ENCODE measurements at regions not wholly inside any gene's neighbourhood (a gene's known extent, or its start where the extent isn't known, plus 50 kb on each side); places are given as distances from the start of the nearest gene placed in this dataset.

DNA sequence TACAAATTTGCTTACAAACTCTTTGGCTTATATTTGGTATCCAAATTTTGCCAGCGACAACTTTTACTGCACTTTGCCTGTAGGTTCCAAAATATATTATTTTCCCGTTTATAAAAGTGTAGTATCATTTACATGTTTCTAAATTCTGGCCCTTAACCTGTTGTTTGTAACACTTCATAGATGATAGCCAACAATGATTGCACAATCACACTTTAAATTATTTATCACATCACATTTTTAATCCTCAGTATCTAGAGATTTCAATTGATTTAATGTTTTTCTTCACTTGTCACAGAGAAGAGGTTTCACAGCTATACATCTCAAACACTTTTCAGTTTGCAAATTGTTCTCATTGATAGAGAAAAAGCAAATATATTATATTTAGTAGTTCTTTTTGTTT, 1151.2 kb upstream of the EYS start:
- ATAC-seq (ENCODE audit: low FRiP score) (no peak), DNase-seq (ENCODE audit: low spot score) (no peak)
- TF ChIP-seq, protein P1, sequence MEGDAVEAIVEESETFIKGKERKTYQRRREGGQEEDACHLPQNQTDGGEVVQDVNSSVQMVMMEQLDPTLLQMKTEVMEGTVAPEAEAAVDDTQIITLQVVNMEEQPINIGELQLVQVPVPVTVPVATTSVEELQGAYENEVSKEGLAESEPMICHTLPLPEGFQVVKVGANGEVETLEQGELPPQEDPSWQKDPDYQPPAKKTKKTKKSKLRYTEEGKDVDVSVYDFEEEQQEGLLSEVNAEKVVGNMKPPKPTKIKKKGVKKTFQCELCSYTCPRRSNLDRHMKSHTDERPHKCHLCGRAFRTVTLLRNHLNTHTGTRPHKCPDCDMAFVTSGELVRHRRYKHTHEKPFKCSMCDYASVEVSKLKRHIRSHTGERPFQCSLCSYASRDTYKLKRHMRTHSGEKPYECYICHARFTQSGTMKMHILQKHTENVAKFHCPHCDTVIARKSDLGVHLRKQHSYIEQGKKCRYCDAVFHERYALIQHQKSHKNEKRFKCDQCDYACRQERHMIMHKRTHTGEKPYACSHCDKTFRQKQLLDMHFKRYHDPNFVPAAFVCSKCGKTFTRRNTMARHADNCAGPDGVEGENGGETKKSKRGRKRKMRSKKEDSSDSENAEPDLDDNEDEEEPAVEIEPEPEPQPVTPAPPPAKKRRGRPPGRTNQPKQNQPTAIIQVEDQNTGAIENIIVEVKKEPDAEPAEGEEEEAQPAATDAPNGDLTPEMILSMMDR (IDR thresholded peaks at IDR 0.05), result no peak

DNA sequence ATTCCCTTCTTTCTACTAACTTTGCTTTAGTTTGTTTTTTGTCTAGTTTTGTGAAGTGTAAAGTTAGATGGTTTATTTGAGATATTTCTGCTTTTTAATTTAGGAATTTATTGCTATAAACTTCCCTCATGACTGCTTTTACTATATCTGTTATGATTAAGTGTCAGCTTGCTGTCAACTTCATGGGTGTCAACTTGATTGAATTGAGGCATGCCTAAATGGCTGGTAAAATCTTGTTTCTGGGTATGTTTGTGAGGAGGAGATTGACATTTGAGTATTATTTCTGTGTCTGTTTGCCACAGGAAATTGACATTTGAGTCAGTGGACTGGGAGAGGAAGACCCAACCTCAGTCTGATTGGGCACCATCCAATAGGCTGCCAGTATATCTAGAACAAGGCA, 1147.0 kb upstream of the EYS start:
- DNase-seq (ENCODE audit: low spot score) (no peak), ATAC-seq (ENCODE audit: low FRiP score) (no peak)
- TF ChIP-seq, protein P1 (IDR thresholded peaks at IDR 0.05), result no peak

DNA sequence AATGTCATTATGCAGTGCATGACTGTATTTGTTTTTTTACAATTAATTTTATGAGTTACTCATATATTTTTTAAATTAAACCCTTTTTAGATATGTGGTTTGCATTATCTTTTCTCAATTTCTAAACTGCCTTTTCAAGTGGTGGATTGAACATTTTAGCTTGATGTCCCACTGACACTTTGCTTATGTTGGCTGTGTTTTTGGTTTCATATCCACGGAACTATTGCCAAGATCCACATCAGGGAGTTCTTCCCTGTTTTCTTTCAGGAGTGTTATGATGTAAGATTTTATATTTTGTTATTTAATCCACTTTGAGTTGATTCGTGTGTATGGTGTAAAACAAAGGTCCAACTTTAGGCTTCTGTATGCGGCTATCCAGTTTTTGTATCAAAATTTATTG, 1144.9 kb upstream of the EYS start:
- TF ChIP-seq, protein P1 (IDR thresholded peaks at IDR 0.05), result no peak
- DNase-seq (ENCODE audit: low spot score), result no peak
- no peak for ATAC-seq (ENCODE audit: low FRiP score)

DNA sequence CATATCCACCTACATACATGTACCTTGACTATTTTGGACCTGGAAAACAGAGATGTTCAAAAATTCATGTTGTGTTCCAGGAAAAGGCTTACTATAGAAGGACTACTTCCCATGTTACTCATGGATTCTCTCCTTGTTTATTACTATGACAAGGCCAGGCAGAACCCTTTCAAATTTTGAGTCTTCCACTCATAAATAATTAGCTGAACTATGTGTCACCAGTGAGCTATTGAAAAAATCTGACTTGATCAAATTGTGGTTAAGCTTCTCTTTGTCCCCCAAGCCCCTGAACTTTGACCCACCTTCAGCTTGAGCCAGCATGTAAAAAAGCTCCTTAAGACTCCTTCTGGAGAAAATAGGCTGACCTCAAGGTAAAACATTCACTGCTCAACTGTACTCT, 1142.8 kb upstream of the EYS start:
- DNase-seq (ENCODE audit: low spot score) (no peak), ATAC-seq (ENCODE audit: low FRiP score) (no peak)
- TF ChIP-seq, protein P1 (IDR thresholded peaks at IDR 0.05), result no peak

DNA sequence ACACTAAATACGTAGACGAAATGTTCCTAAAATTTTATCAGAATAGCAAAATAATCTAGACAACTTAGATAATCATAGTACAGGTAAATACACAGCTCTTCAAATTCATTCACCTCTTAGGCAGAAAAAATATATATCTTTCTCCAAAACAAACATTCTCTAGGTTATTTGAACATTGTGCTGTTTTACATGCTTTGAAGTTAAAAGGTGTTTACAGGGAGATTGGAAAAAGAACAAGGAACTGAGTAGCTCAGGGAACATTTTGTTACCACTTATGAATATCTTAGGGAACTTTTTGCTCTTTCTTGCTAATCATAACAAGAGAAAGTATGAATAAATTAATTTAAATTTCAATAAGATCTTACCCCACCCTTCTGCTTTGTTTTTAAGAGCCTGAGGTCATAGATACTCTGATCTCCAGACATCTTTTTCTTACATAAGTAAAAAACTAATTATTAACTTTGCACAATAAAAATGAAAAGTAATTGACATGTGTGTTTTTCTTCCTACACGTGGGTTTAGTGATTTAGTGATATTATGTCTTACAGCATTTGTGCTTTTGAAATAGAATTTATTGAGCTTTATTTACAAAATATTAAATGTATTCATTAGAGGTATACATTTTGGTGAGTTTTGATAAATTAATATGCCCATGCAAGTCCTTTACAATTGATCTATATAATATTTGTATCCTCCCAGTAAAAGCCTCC, 1141.4 kb upstream of the EYS start:
- ATAC-seq (ENCODE audit: low FRiP score) (no peak), DNase-seq (ENCODE audit: low spot score) (no peak)
- TF ChIP-seq, protein P1 (IDR thresholded peaks at IDR 0.05), result no peak

DNA sequence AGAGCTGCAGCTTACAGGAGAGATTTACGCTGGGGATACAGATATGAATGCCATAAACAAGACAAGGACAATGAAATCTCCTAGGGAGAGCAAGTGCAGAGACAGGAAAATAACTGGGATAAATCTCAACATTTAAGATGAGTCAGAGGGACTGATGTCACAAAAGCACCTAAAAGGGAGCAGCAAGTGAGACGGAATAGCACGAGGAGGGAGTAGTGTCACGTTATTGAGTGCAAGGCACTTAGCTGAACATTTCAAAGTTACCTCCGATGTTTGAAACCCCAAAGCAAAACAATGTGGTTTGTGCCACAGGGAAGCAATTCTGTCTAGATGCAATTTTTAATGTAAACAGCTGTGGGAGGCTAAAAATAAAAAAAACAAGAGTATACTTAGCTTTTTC, 1131.7 kb upstream of the EYS start:
- ATAC-seq (ENCODE audit: low FRiP score) (no peak), DNase-seq (ENCODE audit: low spot score) (no peak)
- TF ChIP-seq, protein P1 (IDR thresholded peaks at IDR 0.05), result no peak

DNA sequence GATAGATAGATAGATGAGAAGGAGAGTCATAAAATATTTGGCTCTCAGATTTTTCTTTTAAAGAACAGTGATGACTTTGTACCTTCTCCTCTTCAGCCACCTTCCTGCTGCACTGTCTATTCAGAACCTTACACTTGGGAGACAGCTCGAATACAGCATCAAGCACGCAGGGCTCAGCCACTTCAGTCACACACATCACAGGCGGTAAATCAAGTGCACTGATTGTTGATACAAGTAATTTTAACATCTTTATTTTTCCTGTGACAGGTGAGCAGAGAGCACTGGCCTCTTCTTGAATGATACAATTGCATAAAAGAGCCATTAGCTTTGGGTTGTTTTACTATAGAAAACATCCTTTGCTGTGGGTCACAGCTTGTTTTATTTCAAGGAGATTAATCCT, 1118.5 kb upstream of the EYS start:
- DNase-seq (ENCODE audit: low spot score), result no peak
- TF ChIP-seq, protein P1 (IDR thresholded peaks at IDR 0.05), result no peak
- ATAC-seq (ENCODE audit: low FRiP score), result no peak
